ENCODE measurements at regions not wholly inside any gene's neighbourhood (a gene's known extent, or its start where the extent isn't known, plus 50 kb on each side); places are given as distances from the start of the nearest gene placed in this dataset.

GRCh38 chr14:101351146-101351545 is 210.1 kb upstream of the DIO3 start:
- intact Hi-C loops (cut with micrococcal nuclease) (no loop called here), in situ Hi-C loops (cut with MboI; ENCODE audit: low sequenced_read_pairs) (no loop called here), dilution Hi-C loops (cut with HindIII; ENCODE audit: low sequenced_read_pairs, unreplicated experiment) (no loop called here)
- no peak overlapping the region for H4K91ac ChIP-seq (ENCODE audit: insufficient read depth, low read depth, low read length)
- no peak overlapping the region for H2AK5ac ChIP-seq (ENCODE audit: low read depth, low read length)
- no peak overlapping the region for H2BK120ac ChIP-seq (ENCODE audit: low read depth, low read length)
- no peak overlapping the region for H2AFZ ChIP-seq (replicated peaks; ENCODE audit: low read length, poor library complexity)
- H3K4me3 ChIP-seq (ENCODE audit: insufficient read depth, low read depth, low read length), result no peak overlapping the region
- no peaks in the 10 kb centered on the region for H3K4me1 ChIP-seq (ENCODE audit: control insufficient read depth, insufficient read depth, low read length)
- no peak overlapping the region for H3K27ac ChIP-seq (ENCODE audit: insufficient read depth, low read length)
- H2AK9ac ChIP-seq (replicated peaks; ENCODE audit: low read depth, low read length, poor library complexity), result no peak overlapping the region
- H3K79me1 ChIP-seq (ENCODE audit: low read depth in 1 of 2, low read length in 2 of 2), result no peaks in the 10 kb centered on the region
- no peaks in the 10 kb centered on the region for H4K20me1 ChIP-seq (ENCODE audit: insufficient read depth, low read length)
- POLR2A ChIA-PET (ENCODE audit: unreplicated experiment), result no interaction called here
- H2BK20ac ChIP-seq (ENCODE audit: low read depth, low read length), result no peak overlapping the region
- no peak overlapping the region for H3K14ac ChIP-seq (replicated peaks; ENCODE audit: low read depth, low read length)
- BruUV-seq (replicated peaks), result no TSS peak
- CTCF ChIA-PET, result no interaction called here
- peaks cover 23% of the 10 kb centered on the region for H3K9me3 ChIP-seq (ENCODE audit: control insufficient read depth, insufficient read depth, low read length)
- no peak overlapping the region for H3K23ac ChIP-seq (ENCODE audit: low read depth, low read length)
- no peaks in the 10 kb centered on the region; the same call in 1 of the 2 replicates for H3K27me3 ChIP-seq (ENCODE audit: control insufficient read depth, insufficient read depth, low read length)
- no peak overlapping the region for H3K4ac ChIP-seq (ENCODE audit: low read depth, low read length)
- H3K18ac ChIP-seq (ENCODE audit: low read depth, low read length), result no peak overlapping the region
- no peaks in the 10 kb centered on the region for H3K36me3 ChIP-seq (ENCODE audit: control insufficient read depth, insufficient read depth, low read length)
- WGBS, 2 experiments (ENCODE audit: extremely low coverage in 2 of 2, insufficient read length in 1 of 2), result 32% methylated on average over 4 of the region's 7 CpGs; no CpG with 5 or more reads in 1 of the 2 experiments
- no peak overlapping the region for H3K9ac ChIP-seq (ENCODE audit: low read depth, low read length)
- H4K5ac ChIP-seq (ENCODE audit: low read depth, low read length), result no peak overlapping the region
- no peak overlapping the region for H3K56ac ChIP-seq (ENCODE audit: extremely low read depth, insufficient read depth, low read length)
- no peak overlapping the region for H2BK15ac ChIP-seq (ENCODE audit: low read depth, low read length)
- no peaks in the 10 kb centered on the region for H3K9me1 ChIP-seq (ENCODE audit: insufficient read depth, low read length)
- H3K4me2 ChIP-seq (ENCODE audit: low read depth, low read length), result no peak overlapping the region
- ATAC-seq (ENCODE audit: low read depth) (no peak), DNase-seq (no peak)
- no peak overlapping the region for H2BK5ac ChIP-seq (ENCODE audit: low read depth, low read length, poor library complexity, severe bottlenecking)
- no peak overlapping the region for H4K8ac ChIP-seq (ENCODE audit: low read depth in 2 of 2, low read length in 2 of 2)
- TF ChIP-seq POLR2A (IDR thresholded peaks at IDR 0.05; ENCODE audit: low read depth, low read length) (no peak), ELK1 (IDR thresholded peaks at IDR 0.05; ENCODE audit: borderline replicate concordance, low read depth, low read length) (no peak), MAFK (IDR thresholded peaks at IDR 0.05; ENCODE audit: low read depth, low read length) (no peak), RCOR1 (IDR thresholded peaks at IDR 0.05; ENCODE audit: insufficient replicate concordance, low read length) (no peak), RFX5 (IDR thresholded peaks at IDR 0.05; ENCODE audit: low read depth, low read length) (no peak), MXI1 (IDR thresholded peaks at IDR 0.05; ENCODE audit: borderline replicate concordance, low read depth, low read length) (no peak)
